Mucosa of stomach (tissue), 1 donor: ENCODE measurements at regions not wholly inside any gene's neighbourhood (a gene's known extent, or its start where the extent isn't known, plus 50 kb on each side); places are given as distances from the start of the nearest gene placed in this dataset.

Experiments
- H3K27me3 ChIP-seq: one replicate; pipeline ENCODE4 v1.7.0; 2013; ENCODE audit warnings: mild to moderate bottlenecking, low read length; ENCODE audit not compliant: control insufficient read depth, insufficient read depth
- H3K36me3 ChIP-seq: one replicate; pipeline ENCODE4 v1.7.0; 2013; ENCODE audit warnings: low read length; ENCODE audit not compliant: control insufficient read depth, insufficient read depth
- H3K4me1 ChIP-seq: one replicate; pipeline ENCODE4 v1.7.0; 2013; ENCODE audit warnings: mild to moderate bottlenecking, low read length; ENCODE audit not compliant: control insufficient read depth, insufficient read depth
- H3K4me3 ChIP-seq: one replicate; pipeline ENCODE4 v1.7.0; 2013; ENCODE audit warnings: low read length
- H3K9ac ChIP-seq: one replicate; pipeline ENCODE4 v1.7.0; 2013; ENCODE audit warnings: mild to moderate bottlenecking, low read length, moderate library complexity
- H3K9me3 ChIP-seq: one replicate; pipeline ENCODE4 v1.7.0; 2013; ENCODE audit warnings: mild to moderate bottlenecking, low read length, moderate library complexity; ENCODE audit not compliant: control insufficient read depth
- donor health status: Pancreatic carcinoma.

DNA sequence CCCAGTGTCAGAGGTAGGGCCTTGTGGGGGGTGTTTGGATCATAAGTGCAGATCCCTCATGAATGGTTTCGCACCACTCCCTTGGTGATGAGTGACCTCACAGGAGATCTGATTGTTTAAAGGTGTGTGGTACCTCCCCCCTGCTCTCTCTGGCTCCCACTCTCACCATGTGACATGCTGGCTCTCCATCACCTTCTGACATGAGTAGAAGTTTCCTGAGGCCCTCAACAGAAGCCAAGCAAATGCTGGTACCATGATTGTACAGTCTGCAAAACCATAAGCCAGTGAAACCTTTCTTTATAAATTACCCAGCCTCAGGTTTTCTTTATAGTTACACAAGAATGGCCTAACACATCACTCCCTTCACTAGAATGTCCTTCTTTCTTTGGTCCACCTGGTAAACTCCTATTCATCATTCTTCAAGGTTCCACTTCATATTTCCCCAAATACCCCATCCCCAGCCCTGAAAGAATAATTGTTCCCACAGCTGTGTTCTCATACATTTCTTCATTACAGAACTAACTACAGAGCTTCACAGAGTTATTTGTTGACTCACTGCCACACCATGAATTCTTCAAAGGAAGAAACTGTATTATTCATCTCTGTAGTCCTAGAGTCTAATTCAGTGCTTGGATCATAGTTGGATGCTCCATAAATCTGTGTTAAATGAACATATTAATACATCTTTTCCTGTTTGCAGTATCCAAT, 81.2 kb upstream of the STK17B start:
- H3K4me3 ChIP-seq = no peak overlapping the region
- H3K9ac ChIP-seq = no peak overlapping the region
- H3K27me3 ChIP-seq = no peaks in the 10 kb centered on the region
- H3K36me3 ChIP-seq = no peaks in the 10 kb centered on the region
- H3K9me3 ChIP-seq = no peaks in the 10 kb centered on the region
- no peaks in the 10 kb centered on the region for H3K4me1 ChIP-seq

GRCh38 chr2:196253116-196253480, 81.7 kb upstream of the STK17B start:
- Histone ChIP-seq H3K9ac (no peak overlapping the region), H3K4me3 (no peak overlapping the region), H3K4me1 (no peaks in the 10 kb centered on the region), H3K9me3 (no peaks in the 10 kb centered on the region), H3K27me3 (no peaks in the 10 kb centered on the region), H3K36me3 (no peaks in the 10 kb centered on the region)

DNA sequence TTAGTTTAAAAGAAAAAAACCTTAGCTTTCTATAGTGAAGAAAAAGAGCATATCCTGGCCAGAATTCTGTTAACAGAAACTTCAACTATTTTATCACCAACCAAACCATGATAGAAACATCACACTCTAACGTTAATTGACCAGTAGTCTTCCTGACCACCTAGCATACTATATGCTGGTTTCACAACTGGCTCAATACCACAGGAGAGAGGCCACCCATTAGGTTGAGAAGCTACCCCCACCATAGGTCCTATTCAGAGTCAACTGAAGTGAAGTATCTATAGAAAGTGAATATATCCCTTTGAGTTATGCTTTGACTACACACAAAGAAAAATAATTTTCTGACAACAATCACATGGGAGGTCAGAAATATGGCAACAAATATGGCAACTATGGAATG, 85.2 kb upstream of the STK17B start:
- Histone ChIP-seq H3K4me3 (no peak overlapping the region), H3K9me3 (no peaks in the 10 kb centered on the region), H3K4me1 (no peaks in the 10 kb centered on the region), H3K36me3 (no peaks in the 10 kb centered on the region), H3K9ac (no peak overlapping the region), H3K27me3 (no peaks in the 10 kb centered on the region)

DNA sequence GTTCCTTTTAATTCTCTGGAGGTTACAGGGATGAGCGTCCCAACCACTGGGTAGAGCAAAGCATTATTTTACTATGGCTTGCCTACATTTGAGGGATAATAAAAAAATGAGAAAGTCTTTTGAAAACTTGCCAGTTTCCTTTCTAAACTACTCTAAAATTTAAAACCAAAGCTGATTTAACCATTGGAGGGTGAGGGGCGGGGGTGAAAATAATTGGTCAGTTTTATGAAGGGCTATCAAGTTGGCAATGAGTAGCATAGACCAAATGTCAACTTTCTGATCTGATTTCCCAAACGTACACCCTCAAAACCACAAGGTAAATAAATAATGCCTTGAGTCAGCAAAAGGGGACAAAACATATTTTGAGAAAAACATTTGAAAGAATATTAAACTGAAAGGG, 85.7 kb upstream of the STK17B start:
- H3K27me3 ChIP-seq = no peaks in the 10 kb centered on the region
- H3K4me1 ChIP-seq = no peaks in the 10 kb centered on the region
- H3K9me3 ChIP-seq = no peaks in the 10 kb centered on the region
- H3K36me3 ChIP-seq = no peaks in the 10 kb centered on the region
- H3K9ac ChIP-seq = no peak overlapping the region
- H3K4me3 ChIP-seq = no peak overlapping the region

- Histone ChIP-seq H3K36me3 (no peaks in the 10 kb centered on the region), H3K27me3 (no peaks in the 10 kb centered on the region), H3K9me3 (no peaks in the 10 kb centered on the region), H3K4me3 (no peak overlapping the region), H3K9ac (no peak overlapping the region), H3K4me1 (no peaks in the 10 kb centered on the region)
Observed at GRCh38 chr2:196258407-196258806, 87.0 kb upstream of the STK17B start.

DNA sequence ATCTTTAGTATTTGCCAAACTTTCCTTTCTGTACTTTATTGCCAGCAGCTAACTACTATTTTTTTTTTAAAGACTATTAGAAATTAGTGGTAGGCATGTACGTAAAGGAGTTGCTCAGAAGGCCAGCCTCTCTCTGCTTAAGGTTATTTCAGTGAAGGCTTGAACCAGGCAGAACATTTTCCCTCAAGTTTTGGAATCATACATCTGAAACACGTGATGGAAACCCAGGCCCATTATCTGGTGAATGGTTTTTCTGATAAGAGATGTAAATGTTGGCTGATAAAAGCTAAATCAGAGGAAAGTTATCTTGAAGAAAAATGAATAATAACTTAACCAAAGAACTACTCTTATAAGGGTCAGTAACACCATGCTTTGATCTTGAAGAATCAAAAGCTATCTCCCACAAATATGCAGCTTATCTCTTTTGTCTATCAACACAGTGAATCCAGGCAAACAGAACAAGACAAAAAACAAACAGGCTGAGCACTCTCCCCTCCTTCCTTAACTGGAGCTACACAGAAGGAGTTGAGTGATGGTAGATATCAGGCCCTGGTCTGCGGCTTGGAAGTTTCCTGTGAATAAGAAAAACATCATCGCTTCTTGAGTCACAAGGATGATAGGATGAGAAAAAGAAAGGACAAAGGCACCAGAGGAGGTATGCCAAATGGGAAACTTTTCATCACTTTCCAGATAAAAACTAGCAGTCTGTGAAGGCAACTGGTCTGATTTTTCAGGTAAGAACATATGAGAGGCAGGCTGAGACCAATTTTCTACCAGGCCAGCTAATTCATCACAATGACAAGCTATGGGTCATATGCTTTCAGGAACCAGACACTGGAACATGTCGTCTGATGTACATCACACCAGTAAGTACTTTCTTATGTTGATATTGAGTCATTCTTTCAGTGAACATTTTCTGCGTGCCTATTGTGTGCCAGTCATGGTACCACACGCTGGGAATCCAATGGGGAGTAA, 88.4 kb upstream of the STK17B start:
- Histone ChIP-seq H3K4me1 (no peaks in the 10 kb centered on the region), H3K36me3 (no peaks in the 10 kb centered on the region), H3K4me3 (no peak overlapping the region), H3K9ac (no peak overlapping the region), H3K9me3 (no peaks in the 10 kb centered on the region), H3K27me3 (no peaks in the 10 kb centered on the region)

DNA sequence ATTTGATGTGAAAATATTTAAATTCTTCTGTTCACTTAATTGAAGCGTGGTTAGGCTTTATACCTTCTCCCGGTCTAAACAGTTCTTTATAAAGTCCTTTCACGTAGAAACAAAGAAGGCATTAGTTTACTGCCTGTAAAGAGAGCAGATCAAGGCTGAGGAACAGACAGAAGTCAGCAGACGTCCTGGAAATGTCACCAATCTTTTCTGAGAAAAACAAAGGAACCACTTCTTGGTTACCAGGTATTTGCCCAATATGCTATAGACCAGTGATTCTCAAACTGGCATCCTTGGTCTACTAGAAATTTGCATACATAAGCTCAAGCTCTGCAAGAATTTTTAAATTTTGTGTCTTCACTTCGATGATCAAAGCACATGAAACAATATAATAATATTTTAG, 89.2 kb upstream of the STK17B start:
- Histone ChIP-seq H3K4me1 (no peaks in the 10 kb centered on the region), H3K9ac (no peak overlapping the region), H3K9me3 (no peaks in the 10 kb centered on the region), H3K4me3 (no peak overlapping the region), H3K27me3 (no peaks in the 10 kb centered on the region), H3K36me3 (no peaks in the 10 kb centered on the region)

DNA sequence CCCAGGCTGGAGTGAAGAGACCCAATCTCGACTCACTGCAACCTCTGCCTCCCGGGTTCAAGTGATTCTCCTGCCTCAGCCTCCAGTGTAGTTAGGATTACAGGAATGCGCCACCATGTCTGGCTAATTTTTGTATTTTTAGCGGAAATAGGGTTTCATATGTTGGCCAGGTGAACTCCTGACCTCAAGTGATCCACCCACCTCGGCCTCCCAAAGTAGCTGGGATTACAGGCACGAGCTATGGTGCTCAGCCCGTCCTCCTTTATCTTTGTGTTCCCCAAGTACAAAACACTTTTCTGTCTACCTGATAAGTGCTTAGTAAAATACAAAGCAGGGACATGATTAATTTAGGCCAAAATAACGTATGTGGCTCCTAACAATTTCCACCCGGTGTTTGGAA, 91.2 kb upstream of the STK17B start:
- Histone ChIP-seq H3K36me3 (no peaks in the 10 kb centered on the region), H3K4me3 (no peak overlapping the region), H3K4me1 (no peaks in the 10 kb centered on the region), H3K9me3 (no peaks in the 10 kb centered on the region), H3K9ac (no peak overlapping the region), H3K27me3 (no peaks in the 10 kb centered on the region)

DNA sequence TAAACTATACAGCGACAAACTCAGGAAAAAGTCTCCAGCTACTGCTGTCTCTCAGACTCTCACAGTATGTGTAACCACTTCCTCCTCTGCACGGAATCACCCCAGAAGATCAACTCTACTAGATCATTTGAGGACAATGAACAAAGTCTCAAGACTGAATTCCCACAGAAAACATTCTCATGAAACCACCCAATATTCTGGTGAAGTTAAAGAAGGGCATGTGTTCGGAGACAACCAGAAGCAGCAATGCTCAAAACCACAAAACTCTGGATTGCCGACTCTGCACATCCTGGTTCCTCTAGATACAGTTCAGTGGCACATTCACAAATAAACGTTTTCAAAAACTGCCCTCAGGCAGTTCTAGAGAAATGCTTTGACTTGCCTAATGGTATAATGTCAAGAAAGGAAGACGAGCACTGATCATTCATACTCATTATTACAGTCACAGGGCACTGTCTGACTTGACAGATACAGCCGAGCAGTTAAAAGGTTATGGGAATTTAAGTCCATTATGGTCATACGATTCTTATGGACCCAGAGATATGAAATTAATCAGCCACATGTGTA, 91.9 kb upstream of the STK17B start:
- no peaks in the 10 kb centered on the region for H3K27me3 ChIP-seq
- no peak overlapping the region for H3K4me3 ChIP-seq
- H3K9ac ChIP-seq = no peak overlapping the region
- H3K4me1 ChIP-seq = no peaks in the 10 kb centered on the region
- no peaks in the 10 kb centered on the region for H3K36me3 ChIP-seq
- no peaks in the 10 kb centered on the region for H3K9me3 ChIP-seq

- no peaks in the 10 kb centered on the region for H3K27me3 ChIP-seq
- H3K36me3 ChIP-seq = no peaks in the 10 kb centered on the region
- H3K9ac ChIP-seq = no peak overlapping the region
- H3K9me3 ChIP-seq = no peaks in the 10 kb centered on the region
- peaks cover 10% of the 10 kb centered on the region for H3K4me1 ChIP-seq
- H3K4me3 ChIP-seq = no peak overlapping the region
Observed at GRCh38 chr2:196266351-196266750, 95.0 kb upstream of the STK17B start.

DNA sequence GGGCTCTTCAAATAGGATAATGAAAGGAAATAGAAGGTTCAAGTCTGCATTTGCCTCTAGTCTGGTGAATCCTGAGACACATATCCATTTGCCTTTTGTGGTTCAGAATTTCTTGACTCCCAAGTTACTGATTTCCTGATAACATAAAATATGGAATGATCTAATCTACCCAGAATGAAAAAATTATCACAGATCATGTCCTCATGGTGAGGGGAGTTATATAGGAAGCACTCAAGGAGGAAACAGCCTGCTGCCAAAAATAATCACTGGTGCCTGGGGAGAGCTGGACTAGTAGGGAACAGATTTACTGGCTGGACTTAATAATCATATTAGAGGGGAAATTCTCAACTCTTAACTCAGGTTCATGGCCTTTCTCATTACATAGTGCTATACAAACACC, 95.5 kb upstream of the STK17B start:
- H3K9ac ChIP-seq = no peak overlapping the region
- H3K36me3 ChIP-seq = no peaks in the 10 kb centered on the region
- H3K4me3 ChIP-seq = no peak overlapping the region
- no peaks in the 10 kb centered on the region for H3K9me3 ChIP-seq
- H3K4me1 ChIP-seq = peaks cover 10% of the 10 kb centered on the region
- no peaks in the 10 kb centered on the region for H3K27me3 ChIP-seq

DNA sequence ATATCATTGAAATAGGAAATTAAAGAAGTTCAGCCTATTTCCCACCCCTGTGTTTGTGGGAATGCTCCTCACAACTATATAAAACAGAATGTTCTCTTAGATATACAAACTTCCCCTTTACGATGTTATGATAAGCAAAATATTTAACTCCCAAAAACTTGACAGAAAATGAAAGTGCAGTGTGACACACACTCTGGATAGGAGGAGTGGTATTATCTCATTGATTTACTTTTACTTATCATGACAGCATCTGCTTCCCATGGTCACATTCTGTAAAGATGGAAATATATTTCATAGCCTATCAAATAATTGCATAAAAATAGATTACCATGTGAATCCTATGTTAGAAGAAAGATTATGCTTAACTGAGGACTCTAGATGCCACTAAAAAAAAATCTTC, 96.6 kb upstream of the STK17B start:
- no peak overlapping the region for H3K9ac ChIP-seq
- peaks cover 10% of the 10 kb centered on the region for H3K4me1 ChIP-seq
- no peaks in the 10 kb centered on the region for H3K36me3 ChIP-seq
- no peak overlapping the region for H3K4me3 ChIP-seq
- no peaks in the 10 kb centered on the region for H3K27me3 ChIP-seq
- H3K9me3 ChIP-seq = no peaks in the 10 kb centered on the region
